HG02852 (cell line): ENCODE measurements at regions not wholly inside any gene's neighbourhood (a gene's known extent, or its start where the extent isn't known, plus 50 kb on each side); places are given as distances from the start of the nearest gene placed in this dataset.
"Not testable (repeated sequence)": the region's sequence is repeated elsewhere in the genome, so short reads cannot be mapped to it uniquely, and the experiment has no call there.

ENCODE experiments used
- ATAC-seq: cut with Tn5 transposase; IDR thresholded peaks from one replicate; pipeline ENCODE4 v1.9.1; 2021; ENCODE audit warnings: mild to moderate bottlenecking, moderate library complexity; ENCODE audit not compliant: unreplicated experiment

- ATAC-seq: no peak
Measured at GRCh38 chr20:26134606-26135005, 438.0 kb upstream of the ZNF337 start.

GRCh38 chr20:26133794-26134193 lies 437.1 kb upstream of the ZNF337 start:
- not testable (repeated sequence) for ATAC-seq

- ATAC-seq: not testable (repeated sequence)
Measured at GRCh38 chr20:26120920-26121319, 424.3 kb upstream of the ZNF337 start.

GRCh38 chr20:26094498-26094897 lies 397.8 kb upstream of the ZNF337 start:
- ATAC-seq: not testable (repeated sequence)

GRCh38 chr20:26091921-26092320 lies 395.3 kb upstream of the ZNF337 start:
- ATAC-seq: not testable (repeated sequence)

GRCh38 chr20:26086195-26086594 lies 389.5 kb upstream of the ZNF337 start:
- not testable (repeated sequence) for ATAC-seq

- not testable (repeated sequence) for ATAC-seq
Measured at GRCh38 chr20:26073972-26074371, 377.3 kb upstream of the ZNF337 start.

- ATAC-seq: not testable (repeated sequence)
Measured at GRCh38 chr20:26059324-26059723, 362.7 kb upstream of the ZNF337 start.

GRCh38 chr20:26058446-26058845 lies 361.8 kb upstream of the ZNF337 start:
- ATAC-seq: not testable (repeated sequence)

GRCh38 chr20:26057135-26057752 lies 360.6 kb upstream of the ZNF337 start:
- not testable (repeated sequence) for ATAC-seq

- not testable (repeated sequence) for ATAC-seq
Measured at GRCh38 chr20:26025792-26026191, 329.1 kb upstream of the ZNF337 start.

GRCh38 chr20:26010942-26011276 lies 314.3 kb upstream of the ZNF337 start:
- ATAC-seq: not testable (repeated sequence)

- not testable (repeated sequence) for ATAC-seq
Measured at GRCh38 chr20:26010224-26010941, 313.7 kb upstream of the ZNF337 start.

GRCh38 chr20:26009402-26010223 lies 313.0 kb upstream of the ZNF337 start:
- ATAC-seq: not testable (repeated sequence)

GRCh38 chr20:26008026-26008425 lies 311.4 kb upstream of the ZNF337 start:
- ATAC-seq: not testable (repeated sequence)

- ATAC-seq: not testable (repeated sequence)
Measured at GRCh38 chr20:26006164-26006563, 309.5 kb upstream of the ZNF337 start.

GRCh38 chr20:26003959-26004358 lies 307.3 kb upstream of the ZNF337 start:
- ATAC-seq: not testable (repeated sequence)

GRCh38 chr20:25997367-25998038 lies 300.9 kb upstream of the ZNF337 start:
- ATAC-seq: not testable (repeated sequence)

- ATAC-seq: no peak
Measured at GRCh38 chr20:25992146-25992545, 295.5 kb upstream of the ZNF337 start.

- ATAC-seq: no peak
Measured at GRCh38 chr20:25991756-25992130, 295.1 kb upstream of the ZNF337 start.
